IPS DF 4.7 (cell line): ENCODE measurements at regions not wholly inside any gene's neighbourhood (a gene's known extent, or its start where the extent isn't known, plus 50 kb on each side); places are given as distances from the start of the nearest gene placed in this dataset.

Experiments
- DNase-seq: peaks from one replicate; pipeline ENCODE4 v3.0.0-alpha.2; 2013; ENCODE audit warnings: low spot score; ENCODE audit errors: extremely low read depth

- DNase-seq: no peak
These were observed 746.1 kb upstream of the DDX18 start for GRCh38 chr2:117068371-117068770.

- DNase-seq: no peak
These were observed 742.9 kb upstream of the DDX18 start for GRCh38 chr2:117071556-117072102.

- DNase-seq: no peak
These were observed 739.7 kb upstream of the DDX18 start for GRCh38 chr2:117074756-117075155.

- DNase-seq: no peak
These were observed 729.2 kb upstream of the DDX18 start for GRCh38 chr2:117085256-117085655.

- DNase-seq: no peak
These were observed 728.8 kb upstream of the DDX18 start for GRCh38 chr2:117085737-117086136.

- DNase-seq: no peak
These were observed 728.1 kb upstream of the DDX18 start for GRCh38 chr2:117086174-117086942.

DNA sequence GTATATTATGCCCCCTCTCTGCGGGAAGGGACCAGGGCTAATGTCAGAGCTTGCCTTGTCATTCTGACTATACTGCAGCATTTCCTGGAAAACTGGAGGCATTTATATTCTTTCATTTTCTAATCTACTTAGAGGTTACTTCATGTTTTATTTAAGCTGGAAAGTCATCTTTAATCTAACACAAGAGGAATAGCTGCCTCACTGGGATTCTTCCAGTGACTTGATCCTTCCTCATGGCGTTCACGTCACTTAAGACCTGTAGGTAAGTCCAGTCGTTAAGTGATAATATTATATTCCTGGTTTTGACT is 727.6 kb upstream of the DDX18 start:
- DNase-seq: no peak

- DNase-seq: peak; percentile 30
These were observed 726.8 kb upstream of the DDX18 start for GRCh38 chr2:117087535-117088291.

DNA sequence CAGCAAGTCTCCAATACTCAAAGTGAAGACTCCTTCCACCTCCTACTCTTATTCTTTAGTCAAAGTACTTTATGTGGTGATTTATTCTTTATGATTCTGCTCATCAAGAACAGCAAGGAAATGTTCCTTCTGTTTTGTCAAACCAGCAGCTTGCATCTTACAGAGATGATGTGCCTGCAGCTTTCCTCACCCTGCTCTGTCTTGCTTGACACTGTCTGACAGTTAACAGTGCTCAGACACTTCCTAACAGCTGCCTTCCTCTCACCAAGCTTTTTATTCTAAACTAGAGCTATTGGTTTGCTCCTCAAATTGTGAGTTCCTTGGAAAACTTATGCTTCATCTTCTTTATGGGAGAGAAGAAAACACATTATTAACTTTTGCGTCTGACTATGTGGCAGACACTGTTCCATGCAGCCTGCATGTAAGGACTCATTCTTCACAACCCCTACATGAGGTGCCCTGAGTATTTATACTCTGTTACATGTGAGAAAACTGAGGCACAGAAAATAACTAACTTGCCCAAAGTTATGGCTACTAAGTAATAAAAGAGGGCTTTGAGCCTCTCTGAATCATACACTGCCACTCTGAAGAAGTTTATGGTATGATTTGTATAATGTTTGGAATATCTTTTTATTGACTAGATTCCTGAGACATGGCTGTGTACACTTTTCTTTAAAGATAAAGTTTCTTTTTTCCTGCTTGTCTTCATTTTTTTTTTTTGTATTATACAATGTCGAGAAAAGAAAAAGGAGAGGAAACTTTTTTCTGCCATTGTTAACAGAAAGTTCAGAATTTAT is 723.3 kb upstream of the DDX18 start:
- no peak for DNase-seq

DNA sequence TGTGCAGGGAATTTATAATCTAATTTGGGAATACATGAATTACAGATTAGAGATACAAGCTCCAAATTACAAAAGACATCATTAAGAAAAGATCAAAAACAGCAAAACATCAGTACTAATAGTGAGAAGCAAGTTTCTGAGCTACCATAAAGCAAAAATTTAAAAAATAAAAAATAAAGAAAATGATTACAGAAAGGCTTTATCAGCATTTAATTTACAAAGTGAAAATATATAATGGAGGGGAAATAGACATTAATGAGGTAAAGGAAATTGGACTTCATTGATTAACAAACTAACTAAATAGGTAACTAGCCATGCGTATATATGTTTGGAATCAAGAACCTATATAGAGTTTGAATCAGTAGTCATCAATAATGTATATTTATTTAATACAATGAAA is 712.9 kb upstream of the DDX18 start:
- DNase-seq: no peak

GRCh38 chr2:117108741-117109267 is 705.7 kb upstream of the DDX18 start:
- no peak for DNase-seq

DNA sequence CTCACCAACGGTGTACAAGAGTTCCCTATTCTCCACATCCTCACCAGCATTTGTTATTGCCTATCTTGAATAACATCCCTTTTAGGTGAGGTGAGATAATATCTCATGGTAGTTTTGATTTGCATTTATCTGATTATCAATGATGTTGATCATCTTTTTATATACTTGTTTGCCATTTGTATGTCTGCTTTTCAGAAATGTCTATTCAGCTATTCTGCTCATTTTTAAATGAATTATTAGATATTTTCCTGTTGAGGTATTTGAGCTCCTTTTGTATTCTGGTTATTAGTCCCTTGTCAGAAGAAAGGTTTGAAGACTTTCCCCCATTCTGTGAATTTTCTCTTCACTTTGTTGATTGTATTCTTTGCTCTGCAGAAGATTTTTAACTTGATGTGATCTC is 695.5 kb upstream of the DDX18 start:
- DNase-seq: no peak

DNA sequence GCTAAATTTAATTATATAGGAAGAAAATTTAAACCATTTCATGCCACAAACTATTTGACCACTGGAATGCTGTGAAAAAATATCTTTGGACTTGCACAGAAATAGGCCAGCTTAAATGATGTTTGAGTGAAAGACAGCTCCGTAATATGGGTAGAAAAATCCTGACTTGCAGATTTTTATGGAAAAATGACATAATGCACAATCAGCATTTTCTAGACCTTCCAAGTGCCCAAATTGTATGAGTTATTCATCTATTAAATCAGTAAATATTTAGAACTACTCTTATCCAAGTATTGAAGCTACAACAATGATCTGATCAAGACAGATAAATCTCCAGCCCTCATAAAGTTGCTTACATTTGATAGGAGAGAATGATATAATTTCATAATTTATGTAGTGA is 691.1 kb upstream of the DDX18 start:
- no peak for DNase-seq

- DNase-seq: no peak
These were observed 687.8 kb upstream of the DDX18 start for GRCh38 chr2:117126656-117127055.

GRCh38 chr2:117127680-117128079 is 686.8 kb upstream of the DDX18 start:
- DNase-seq: no peak

DNA sequence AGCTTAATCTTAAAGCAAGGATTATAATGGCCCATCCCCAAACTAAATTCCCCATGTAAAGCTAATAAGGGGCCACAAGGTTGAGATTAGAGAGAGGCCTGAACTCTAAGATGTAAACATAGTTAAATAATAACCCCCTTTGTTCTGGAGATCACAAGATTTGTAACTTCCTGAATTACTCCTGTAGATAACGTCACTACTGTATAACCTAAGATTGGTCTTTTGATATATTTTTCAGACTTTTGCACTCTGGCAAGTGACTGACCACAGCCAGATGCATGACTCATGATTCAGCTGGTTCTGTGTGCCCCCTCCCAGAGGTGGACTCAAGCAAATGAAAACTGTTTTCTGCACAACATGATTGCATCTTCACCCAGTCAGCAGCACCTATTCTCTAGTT is 686.0 kb upstream of the DDX18 start:
- no peak for DNase-seq

GRCh38 chr2:117137371-117137770 is 677.1 kb upstream of the DDX18 start:
- DNase-seq: no peak

DNA sequence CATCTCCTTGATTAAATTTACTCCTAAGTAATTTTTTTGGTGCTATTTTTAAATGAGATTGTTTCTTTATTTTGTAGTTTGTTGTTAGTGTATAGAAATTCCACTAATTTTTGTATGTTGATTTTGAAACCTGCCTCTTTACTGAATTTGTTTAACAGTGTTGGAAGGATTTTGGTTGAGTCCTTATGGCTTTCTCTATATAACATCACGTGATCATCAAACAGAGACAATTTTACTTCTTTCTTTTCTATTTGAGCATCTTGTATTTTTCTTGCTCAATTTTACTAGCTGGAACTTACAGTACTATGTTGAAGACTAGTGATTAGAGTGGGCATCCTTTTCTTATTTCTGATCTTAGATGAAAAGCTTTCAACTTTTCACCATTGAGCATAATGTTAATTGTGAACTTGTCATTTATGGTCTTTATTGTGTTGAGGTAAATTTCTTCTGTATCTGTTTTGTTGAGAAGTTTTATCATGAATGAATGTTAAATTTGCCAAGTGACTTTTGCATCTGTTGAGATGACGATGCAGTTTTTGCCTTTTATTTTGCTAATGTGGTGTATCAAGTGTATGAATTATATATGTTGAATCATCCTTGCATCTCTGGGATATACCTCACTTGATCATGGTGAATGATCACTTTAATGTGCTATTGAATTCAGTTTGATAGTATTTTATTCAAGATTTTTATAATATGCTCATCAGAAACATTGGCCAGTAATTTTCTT is 645.3 kb upstream of the DDX18 start:
- DNase-seq: no peak

GRCh38 chr2:117170897-117171296 is 643.6 kb upstream of the DDX18 start:
- DNase-seq: no peak

GRCh38 chr2:117179405-117179804 is 635.1 kb upstream of the DDX18 start:
- no peak for DNase-seq
